ENCODE measurements at regions not wholly inside any gene's neighbourhood (a gene's known extent, or its start where the extent isn't known, plus 50 kb on each side); places are given as distances from the start of the nearest gene placed in this dataset.

DNA sequence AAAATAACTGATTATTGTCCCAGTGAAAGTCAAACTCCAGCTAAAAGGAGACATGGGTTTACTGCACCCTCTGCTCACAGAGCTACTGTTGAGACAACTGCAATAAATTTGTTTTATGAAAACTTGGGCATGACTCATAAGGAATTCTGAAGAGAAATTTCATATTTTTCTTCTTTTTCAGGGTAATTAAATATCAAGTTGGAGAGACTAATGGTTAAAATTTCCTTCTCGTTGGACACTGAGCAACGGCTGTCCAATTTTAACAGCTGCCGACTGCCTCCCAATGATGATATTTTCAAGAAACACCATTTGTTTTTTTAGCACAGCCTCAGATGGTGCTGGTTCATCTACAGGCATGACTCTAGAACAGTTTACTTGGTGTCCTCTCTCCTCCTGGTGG, 259.2 kb upstream of the RGMB start:
- H3K36me3 ChIP-seq: no peaks in the 10 kb centered on the region
- DNase-seq: no peak
- H3K27ac ChIP-seq: no peak overlapping the region
- no peak overlapping the region for H3K4me3 ChIP-seq
- H3K4me1 ChIP-seq: peaks cover 6% of the 10 kb centered on the region
- TF ChIP-seq CTCF (IDR thresholded peaks at IDR 0.05): no peak
- H3K27me3 ChIP-seq (ENCODE audit: low read depth): no peaks in the 10 kb centered on the region
- intact Hi-C loops (cut with DNase I): no loop called here
- ATAC-seq: no peak
- no peaks in the 10 kb centered on the region for H3K9me3 ChIP-seq

GRCh38 chr5:98516701-98517100, 256.8 kb upstream of the RGMB start:
- no peak for DNase-seq
- Histone ChIP-seq H3K4me1 (no peaks in the 10 kb centered on the region), H3K36me3 (no peaks in the 10 kb centered on the region), H3K9me3 (no peaks in the 10 kb centered on the region), H3K4me3 (no peak overlapping the region), H3K27ac (no peak overlapping the region), H3K27me3 (ENCODE audit: low read depth) (no peaks in the 10 kb centered on the region)
- no peak for TF ChIP-seq CTCF (IDR thresholded peaks at IDR 0.05)
- intact Hi-C loops (cut with DNase I): no loop called here
- no peak for ATAC-seq

DNA sequence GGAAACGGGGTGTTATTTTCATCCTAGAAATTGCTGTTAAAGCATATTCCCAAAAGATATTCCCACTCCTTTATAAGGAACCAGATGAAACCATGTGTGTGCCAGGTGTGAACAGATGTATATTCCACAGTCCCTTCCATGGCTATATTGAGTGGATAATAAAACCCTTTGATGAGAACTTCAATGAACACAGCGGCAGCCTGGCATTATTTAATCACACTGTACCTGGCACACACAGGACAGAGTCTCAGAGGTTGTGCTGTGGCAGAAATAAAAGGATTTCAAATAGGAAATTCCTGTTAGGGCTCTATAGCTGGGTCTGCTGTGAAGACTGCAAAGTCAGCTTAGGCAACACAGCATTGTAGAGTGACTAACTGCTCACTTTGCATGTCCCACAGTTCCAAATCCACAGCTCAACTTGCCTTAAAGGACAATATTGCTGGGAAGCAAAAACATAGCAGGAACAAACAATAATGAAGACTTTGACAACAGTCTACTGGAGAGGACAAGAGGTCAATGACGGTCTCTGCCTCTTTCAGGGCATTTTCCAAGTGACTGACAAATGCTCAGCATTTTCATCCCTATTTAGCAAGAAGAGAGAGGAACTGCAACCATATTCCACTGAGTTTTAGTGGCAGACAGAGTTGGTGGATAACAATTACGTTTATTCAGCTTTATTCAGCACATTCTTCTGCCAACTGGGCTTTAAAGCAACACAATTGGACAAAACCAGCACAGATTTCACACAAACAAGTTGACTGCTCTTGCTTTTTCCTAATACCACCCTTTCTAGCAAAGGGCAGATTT, 255.7 kb upstream of the RGMB start:
- no peaks in the 10 kb centered on the region for H3K9me3 ChIP-seq
- no peak overlapping the region for H3K4me3 ChIP-seq
- H3K36me3 ChIP-seq: no peaks in the 10 kb centered on the region
- intact Hi-C loops (cut with DNase I): no loop called here
- no peak for DNase-seq
- H3K27ac ChIP-seq: no peak overlapping the region
- H3K27me3 ChIP-seq (ENCODE audit: low read depth): no peaks in the 10 kb centered on the region
- TF ChIP-seq CTCF (IDR thresholded peaks at IDR 0.05): no peak
- no peak for ATAC-seq
- no peaks in the 10 kb centered on the region for H3K4me1 ChIP-seq

GRCh38 chr5:98518754-98519153, 254.7 kb upstream of the RGMB start:
- H3K36me3 ChIP-seq: no peaks in the 10 kb centered on the region
- H3K4me3 ChIP-seq: no peak overlapping the region
- H3K27me3 ChIP-seq (ENCODE audit: low read depth): no peaks in the 10 kb centered on the region
- H3K4me1 ChIP-seq: no peaks in the 10 kb centered on the region
- ATAC-seq: no peak
- no peak for TF ChIP-seq CTCF (IDR thresholded peaks at IDR 0.05)
- no peaks in the 10 kb centered on the region for H3K9me3 ChIP-seq
- H3K27ac ChIP-seq: no peak overlapping the region
- intact Hi-C loops (cut with DNase I): no loop called here
- DNase-seq: no peak

DNA sequence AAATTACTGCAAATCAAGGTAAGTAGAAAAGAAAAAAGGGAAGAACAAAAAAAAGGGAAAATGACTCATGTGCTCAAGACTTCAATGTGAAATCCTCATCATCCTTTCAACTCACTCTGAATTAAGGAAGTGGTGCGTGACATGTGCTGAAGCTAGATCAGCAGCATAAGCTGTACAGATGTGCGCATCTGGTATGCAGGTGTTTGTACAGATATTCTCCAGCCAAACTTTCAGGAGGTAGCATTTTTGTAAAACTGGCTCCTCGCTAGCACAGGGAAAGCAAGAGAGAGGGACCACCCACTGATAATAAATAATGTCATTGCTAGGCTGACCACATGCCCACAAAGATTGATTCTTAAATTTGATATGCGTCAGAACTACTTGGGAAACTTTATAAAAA, 253.9 kb upstream of the RGMB start:
- ATAC-seq (no peak), DNase-seq (no peak)
- H3K27me3 ChIP-seq (ENCODE audit: low read depth): no peaks in the 10 kb centered on the region
- no peak overlapping the region for H3K27ac ChIP-seq
- no peaks in the 10 kb centered on the region for H3K4me1 ChIP-seq
- TF ChIP-seq CTCF (IDR thresholded peaks at IDR 0.05): no peak
- no peak overlapping the region for H3K4me3 ChIP-seq
- no peaks in the 10 kb centered on the region for H3K9me3 ChIP-seq
- no peaks in the 10 kb centered on the region for H3K36me3 ChIP-seq
- intact Hi-C loops (cut with DNase I): no loop called here

All from lower lobe of right lung (tissue), 2 donors.